NB4 (cell line): ENCODE measurements at regions not wholly inside any gene's neighbourhood (a gene's known extent, or its start where the extent isn't known, plus 50 kb on each side); places are given as distances from the start of the nearest gene placed in this dataset.

ENCODE experiments used
- DNase-seq: peaks from one replicate; pipeline ENCODE4 v3.0.0; 2010; ENCODE audit warnings: low read depth
- H3K4me3 ChIP-seq: one replicate; pipeline ENCODE4 v1.5.1; 2011; ENCODE audit warnings: mild to moderate bottlenecking, low read depth, low read length, moderate library complexity
- MYC ChIP-seq: IDR thresholded peaks from 2 replicates; pipeline ENCODE4 v1.6.1; 2011; ENCODE audit warnings: low read depth, low read length
- POLR2A ChIP-seq: IDR thresholded peaks from 2 replicates; pipeline ENCODE4 v1.6.1; 2011; ENCODE audit warnings: mild to moderate bottlenecking; ENCODE audit not compliant: insufficient read length; ENCODE audit errors: extremely low read depth
- TF ChIP-seq, protein P1 (sequence below): IDR thresholded peaks from 2 replicates; pipeline ENCODE4 v1.6.1; 2011; ENCODE audit warnings: low read depth, low read length
- TF ChIP-seq, protein P2 (sequence below): IDR thresholded peaks from one replicate; pipeline ENCODE4 v1.5.1; 2012; ENCODE audit warnings: low read depth, low read length

DNA sequence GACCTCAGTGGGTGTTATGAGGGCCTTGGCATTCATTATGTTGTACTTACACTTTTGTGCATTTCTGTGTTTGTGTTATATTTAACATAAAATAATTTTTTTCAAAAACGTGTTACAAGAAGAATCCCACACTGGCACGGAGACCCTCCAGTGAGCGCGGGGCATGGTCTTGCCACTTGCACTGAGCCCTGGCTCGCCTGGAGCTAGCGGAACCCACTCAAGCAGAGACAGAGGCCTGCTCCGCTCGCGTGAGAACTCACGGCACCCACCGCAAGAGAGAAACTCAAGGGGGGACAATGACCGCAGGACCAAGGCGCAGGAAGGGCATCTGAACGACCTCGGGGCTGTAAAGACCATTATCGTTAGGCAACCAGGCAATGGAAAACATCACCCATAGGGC lies 248.0 kb upstream of the SOX11 start:
- H3K4me3 ChIP-seq, result no peak overlapping the region
- TF ChIP-seq, protein P1, sequence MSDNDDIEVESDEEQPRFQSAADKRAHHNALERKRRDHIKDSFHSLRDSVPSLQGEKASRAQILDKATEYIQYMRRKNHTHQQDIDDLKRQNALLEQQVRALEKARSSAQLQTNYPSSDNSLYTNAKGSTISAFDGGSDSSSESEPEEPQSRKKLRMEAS, result no peak
- no peak for TF ChIP-seq POLR2A
- no peak for TF ChIP-seq MYC
- TF ChIP-seq, protein P2, sequence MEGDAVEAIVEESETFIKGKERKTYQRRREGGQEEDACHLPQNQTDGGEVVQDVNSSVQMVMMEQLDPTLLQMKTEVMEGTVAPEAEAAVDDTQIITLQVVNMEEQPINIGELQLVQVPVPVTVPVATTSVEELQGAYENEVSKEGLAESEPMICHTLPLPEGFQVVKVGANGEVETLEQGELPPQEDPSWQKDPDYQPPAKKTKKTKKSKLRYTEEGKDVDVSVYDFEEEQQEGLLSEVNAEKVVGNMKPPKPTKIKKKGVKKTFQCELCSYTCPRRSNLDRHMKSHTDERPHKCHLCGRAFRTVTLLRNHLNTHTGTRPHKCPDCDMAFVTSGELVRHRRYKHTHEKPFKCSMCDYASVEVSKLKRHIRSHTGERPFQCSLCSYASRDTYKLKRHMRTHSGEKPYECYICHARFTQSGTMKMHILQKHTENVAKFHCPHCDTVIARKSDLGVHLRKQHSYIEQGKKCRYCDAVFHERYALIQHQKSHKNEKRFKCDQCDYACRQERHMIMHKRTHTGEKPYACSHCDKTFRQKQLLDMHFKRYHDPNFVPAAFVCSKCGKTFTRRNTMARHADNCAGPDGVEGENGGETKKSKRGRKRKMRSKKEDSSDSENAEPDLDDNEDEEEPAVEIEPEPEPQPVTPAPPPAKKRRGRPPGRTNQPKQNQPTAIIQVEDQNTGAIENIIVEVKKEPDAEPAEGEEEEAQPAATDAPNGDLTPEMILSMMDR, result no peak
- no peak for DNase-seq

DNA sequence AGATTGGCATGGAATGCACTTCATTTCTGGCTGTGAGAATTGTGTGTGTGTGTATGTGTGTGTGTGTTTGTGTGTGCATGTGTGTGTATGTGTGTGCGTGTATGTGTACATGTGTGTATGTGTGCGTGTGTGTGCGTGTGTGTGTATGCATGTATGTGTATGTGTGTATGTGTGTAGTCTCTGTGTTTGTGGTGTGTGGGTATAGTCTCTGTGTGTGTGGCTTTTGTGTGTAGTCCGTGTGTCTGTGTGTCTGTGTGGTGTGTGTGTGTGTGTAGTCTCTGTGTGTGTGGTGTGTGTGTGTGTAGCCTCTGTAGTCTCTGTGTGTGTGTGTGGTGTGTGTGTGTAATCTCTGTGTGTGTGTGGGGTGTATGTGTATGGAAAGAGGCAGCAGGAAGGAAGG lies 247.3 kb upstream of the SOX11 start:
- TF ChIP-seq MYC, result no peak
- TF ChIP-seq, protein P1, result no peak
- no peak for TF ChIP-seq POLR2A
- TF ChIP-seq, protein P2, result no peak
- no peak overlapping the region for H3K4me3 ChIP-seq
- no peak for DNase-seq

DNA sequence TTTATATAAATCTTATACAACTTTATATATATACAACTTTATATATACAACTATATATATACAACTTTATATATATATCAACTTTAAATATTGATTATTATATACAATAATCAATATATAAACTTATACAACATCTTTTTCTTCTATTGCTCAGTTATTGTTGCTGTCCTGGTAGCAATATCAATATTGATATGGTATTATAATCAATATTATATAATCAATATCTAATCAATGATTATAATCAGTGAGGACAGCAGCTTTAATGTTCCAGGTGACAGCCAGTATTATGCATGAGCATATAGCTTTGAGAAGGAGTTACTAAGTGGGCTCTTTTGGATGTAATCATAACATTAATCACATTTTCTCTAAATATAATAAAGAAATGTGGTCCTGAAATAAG lies 242.3 kb upstream of the SOX11 start:
- DNase-seq, result no peak
- TF ChIP-seq MYC, result no peak
- H3K4me3 ChIP-seq, result no peak overlapping the region

DNA sequence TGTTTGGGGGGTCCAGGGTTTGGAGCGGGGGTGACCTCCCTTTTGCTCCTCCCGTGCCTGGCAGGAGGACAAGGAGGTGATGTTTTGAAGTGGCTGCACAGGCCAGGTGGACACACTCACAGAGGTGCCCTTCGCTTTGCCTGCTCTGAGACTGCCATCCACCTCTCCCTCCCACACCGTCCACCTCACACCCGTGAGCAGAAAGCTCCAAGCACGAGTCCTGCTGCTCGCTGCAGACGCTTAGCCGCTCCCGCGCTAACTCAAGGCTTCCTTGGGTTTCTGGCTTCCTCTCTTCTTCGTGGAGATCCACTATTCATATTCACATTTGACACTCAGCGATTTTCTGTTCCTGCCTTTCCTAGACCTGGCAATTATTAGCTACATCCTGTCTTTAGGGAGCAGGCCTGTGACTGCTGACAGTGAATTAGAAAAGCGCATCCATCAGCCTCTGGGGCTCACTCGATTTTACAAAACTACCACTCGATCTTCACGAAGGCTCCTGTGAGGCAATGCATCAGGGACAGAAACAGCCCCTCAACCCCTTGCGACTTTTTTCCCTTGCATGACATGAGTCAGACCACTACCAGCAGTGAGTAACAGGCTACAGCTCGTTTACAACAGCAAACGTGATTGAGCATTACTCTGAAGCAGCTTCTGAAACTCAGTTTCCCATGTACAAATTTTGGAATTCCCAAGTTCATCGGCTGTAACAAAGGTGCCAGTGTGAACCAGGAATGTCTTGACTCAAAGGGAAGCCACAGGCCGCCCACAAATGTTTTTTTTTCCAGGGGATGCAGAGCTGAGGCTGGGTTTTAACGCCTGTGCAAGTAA lies 238.7 kb upstream of the SOX11 start:
- TF ChIP-seq MYC (no peak), POLR2A (no peak)
- TF ChIP-seq, protein P2, result no peak
- TF ChIP-seq, protein P1, result no peak
- DNase-seq, result no peak
- H3K4me3 ChIP-seq, result no peak overlapping the region

DNA sequence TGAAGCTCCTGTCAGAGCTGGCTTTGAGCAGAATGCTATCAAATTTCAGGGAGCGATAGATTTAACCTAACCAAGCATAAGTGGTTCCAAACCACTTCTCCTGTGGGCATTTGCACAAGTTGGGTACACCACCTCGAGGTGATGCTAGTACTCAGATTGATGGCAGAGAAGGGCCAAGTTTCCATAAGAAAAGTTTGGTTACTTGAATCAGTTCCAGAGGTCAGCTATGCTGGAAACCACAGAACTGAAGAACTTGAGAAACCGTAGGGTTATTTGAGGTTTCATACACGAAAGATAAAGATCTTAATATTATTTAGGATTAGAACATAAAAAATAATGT lies 238.2 kb upstream of the SOX11 start:
- H3K4me3 ChIP-seq, result no peak overlapping the region
- TF ChIP-seq POLR2A, result no peak
- TF ChIP-seq MYC, result no peak
- TF ChIP-seq, protein P2, result no peak
- TF ChIP-seq, protein P1, result no peak
- DNase-seq, result no peak

DNA sequence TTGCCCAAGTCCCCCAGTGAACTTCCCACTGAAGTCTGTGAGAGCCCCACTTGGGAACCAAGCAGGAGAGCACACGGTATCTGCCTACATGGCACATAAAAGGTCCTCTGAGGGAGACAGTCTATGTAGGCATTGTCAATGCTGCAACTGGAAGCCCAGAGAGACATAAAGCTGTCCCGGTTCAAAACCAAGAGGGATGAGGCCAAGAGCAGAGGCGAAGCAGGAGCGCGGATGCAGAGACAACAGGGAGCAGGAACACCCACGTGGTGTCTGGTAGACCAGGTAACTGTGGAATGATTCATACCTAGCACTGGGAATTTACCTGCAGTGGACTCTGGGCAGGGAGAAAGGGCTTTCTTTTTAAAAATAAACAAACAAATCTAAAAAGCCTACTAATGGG lies 233.1 kb upstream of the SOX11 start:
- TF ChIP-seq, protein P1, result no peak
- TF ChIP-seq, protein P2, result no peak
- TF ChIP-seq POLR2A (no peak), MYC (no peak)
- no peak for DNase-seq
- no peak overlapping the region for H3K4me3 ChIP-seq
